Activated CD4-positive, alpha-beta T cell treated with anti-CD3 and anti-CD28 coated beads, Interleukin-2, amount 50 U/mL, for 4 hours (primary cell): ENCODE measurements at regions not wholly inside any gene's neighbourhood (a gene's known extent, or its start where the extent isn't known, plus 50 kb on each side); places are given as distances from the start of the nearest gene placed in this dataset.
A peak's percentile ranks its signal among the peaks of the same experiment; 100 is the strongest.
"Not testable (repeated sequence)": the region's sequence is repeated elsewhere in the genome, so short reads cannot be mapped to it uniquely, and the experiment has no call there.

Experiments used
- DNase-seq, 2 experiments: peaks; one replicate each; pipeline ENCODE4 v3.0.0-alpha.2; 2020

DNA sequence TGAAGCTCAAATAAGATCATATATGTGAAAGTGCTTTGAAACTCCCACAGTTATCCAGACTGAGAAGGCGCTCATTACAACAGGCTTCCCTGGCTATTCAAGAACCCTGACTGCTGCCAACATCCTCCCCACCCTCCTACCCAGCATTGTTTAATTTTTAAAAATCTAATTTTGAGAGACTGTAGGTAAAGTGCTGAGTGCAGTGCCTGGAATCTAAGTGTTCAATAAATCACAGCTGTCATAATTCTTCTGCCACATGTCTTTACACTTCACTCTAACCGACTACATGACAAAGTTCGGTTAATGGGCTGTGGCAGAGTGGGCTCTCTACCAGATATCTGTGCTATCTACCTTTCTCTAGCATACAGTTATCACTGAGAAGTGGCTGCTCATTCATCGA, 255.6 kb upstream of the C9orf72 start:
- DNase-seq: no peak

DNA sequence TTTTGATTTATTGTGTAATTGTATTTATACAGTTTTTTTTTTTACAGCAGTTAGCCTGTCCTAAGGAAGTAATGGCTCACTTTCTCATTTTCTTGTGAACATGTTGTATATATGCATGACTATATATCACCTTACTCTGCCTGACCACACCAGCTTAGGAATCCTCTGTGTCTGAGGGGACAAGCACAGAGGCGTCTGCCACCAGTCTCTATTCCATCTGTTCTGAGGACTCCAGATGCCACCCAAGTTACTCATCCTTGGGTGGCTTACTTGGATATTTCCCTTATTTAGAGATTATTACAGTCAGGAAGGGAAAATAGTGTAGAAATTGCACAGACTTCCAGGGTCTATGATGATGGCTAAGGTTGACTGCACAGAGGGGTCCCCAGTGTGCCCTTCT, 256.3 kb upstream of the C9orf72 start:
- DNase-seq: no peak

GRCh38 chr9:27832108-27832507, 258.8 kb upstream of the C9orf72 start:
- not testable (repeated sequence) for DNase-seq

- DNase-seq: no peak
Observed at GRCh38 chr9:27835286-27835685, 262.0 kb upstream of the C9orf72 start.

- DNase-seq: no peak
Observed at GRCh38 chr9:27835746-27836145, 262.5 kb upstream of the C9orf72 start.

GRCh38 chr9:27836661-27837401, 263.6 kb upstream of the C9orf72 start:
- no peak for DNase-seq

DNA sequence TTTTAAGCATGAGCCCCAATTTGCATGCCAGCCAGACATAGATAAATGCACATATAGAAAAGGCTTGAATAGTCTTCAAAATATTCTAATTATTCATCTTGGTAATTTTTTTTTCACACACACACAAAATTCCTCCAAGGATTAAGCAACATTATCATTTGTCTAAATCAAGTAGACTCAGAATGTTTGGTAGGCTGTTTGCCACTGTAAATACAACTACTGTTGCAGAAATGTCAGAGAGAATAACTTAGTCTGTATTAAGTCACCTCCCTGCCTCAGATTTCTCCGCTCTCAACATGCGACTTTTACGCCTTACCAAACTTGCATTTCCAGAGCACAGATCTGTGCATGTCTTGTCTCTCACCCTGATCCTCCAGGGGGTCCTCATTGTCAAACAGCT, 265.6 kb upstream of the C9orf72 start:
- no peak for DNase-seq

- DNase-seq: not testable (repeated sequence)
Observed at GRCh38 chr9:27839767-27840166, 266.5 kb upstream of the C9orf72 start.

GRCh38 chr9:27844797-27845196, 271.5 kb upstream of the C9orf72 start:
- DNase-seq: no peak

- DNase-seq: no peak
Observed at GRCh38 chr9:27847380-27847779, 274.1 kb upstream of the C9orf72 start.

GRCh38 chr9:27847818-27848217, 274.5 kb upstream of the C9orf72 start:
- no peak for DNase-seq

DNA sequence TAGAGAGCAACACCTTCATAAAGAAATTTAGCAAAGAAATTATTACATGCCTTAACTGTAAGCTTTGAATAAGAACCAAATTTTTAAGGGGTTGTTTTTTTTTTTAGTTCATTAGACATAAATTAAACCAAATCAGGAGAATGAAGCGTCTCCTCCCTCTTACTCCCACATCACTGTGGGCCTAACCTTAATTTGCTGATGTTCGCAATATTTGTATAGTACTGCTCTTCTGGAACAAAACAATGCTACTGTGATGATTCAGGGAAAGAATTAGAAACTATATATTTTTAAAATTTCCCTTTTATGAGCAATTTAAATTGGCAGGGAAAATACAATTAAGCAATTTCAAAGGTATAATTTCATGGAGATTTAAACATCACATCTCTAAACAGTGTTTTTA, 275.0 kb upstream of the C9orf72 start:
- no peak for DNase-seq

GRCh38 chr9:27851858-27852257, 278.6 kb upstream of the C9orf72 start:
- DNase-seq: no peak

DNA sequence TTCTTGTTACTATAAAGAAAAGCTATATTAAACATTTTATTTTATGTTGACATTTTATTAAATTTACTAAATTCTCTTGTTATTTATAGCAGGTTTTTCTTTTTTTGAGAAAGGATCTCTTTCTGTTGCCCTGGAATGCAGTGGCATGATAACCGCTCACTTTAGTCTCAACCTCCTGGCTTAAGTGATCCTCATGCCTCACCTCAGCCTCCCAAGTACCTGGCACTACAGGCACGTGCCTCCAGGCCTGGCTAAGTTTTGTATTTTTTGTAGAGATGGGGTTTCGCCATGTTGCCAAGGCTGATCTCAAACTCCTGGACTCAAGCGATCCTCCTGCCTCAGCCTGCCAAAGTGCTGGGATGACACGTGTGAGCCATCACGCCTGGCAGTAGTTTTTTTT, 280.2 kb upstream of the C9orf72 start:
- no peak for DNase-seq

DNA sequence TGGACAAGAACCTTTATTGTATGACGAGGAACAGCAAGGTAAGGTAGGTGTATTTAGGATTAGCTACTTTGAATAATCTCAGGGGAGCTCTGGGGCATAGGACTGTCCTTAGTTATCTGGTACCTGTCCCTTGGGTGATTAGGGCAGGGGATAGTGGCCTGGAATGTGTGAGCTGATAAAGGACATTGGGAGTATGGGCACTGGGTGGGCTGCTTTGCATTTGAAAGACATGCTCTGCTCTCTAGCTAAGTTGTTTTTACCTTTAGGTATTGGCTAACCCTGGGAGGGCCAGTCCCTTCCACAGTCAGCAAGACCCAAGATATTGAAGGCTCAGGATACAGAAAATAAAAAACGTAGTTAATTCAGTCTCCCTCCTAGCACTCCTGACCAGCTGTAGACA, 282.8 kb upstream of the C9orf72 start:
- no peak for DNase-seq

- DNase-seq: no peak
Observed at GRCh38 chr9:27856748-27857147, 283.5 kb upstream of the C9orf72 start.

GRCh38 chr9:27861887-27862286, 288.6 kb upstream of the C9orf72 start:
- no peak for DNase-seq

GRCh38 chr9:27864644-27865438, 291.6 kb upstream of the C9orf72 start:
- no peak for DNase-seq

- no peak for DNase-seq
Observed at GRCh38 chr9:27866741-27867140, 293.5 kb upstream of the C9orf72 start.

DNA sequence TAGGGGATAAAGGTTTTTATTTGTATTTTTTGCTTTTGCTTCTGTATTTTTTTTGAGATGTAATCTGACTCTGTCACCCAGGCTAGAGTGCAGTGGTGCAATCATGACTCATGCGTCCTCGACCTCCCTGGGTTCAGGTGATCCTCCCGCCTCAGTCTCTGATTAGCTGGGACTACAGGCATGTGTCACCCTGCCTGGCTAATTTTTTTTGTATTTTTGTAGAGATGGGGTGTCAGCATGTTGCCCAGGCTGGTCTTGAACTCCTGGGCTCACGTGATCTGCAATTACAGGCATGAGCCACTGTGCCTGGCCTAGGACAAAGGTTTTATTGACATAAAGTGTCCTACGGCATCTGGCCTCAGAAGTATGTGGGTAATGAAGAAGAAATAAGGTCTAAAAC, 297.1 kb upstream of the C9orf72 start:
- DNase-seq: no peak

GRCh38 chr9:27880156-27880555, 306.9 kb upstream of the C9orf72 start:
- no peak for DNase-seq

DNA sequence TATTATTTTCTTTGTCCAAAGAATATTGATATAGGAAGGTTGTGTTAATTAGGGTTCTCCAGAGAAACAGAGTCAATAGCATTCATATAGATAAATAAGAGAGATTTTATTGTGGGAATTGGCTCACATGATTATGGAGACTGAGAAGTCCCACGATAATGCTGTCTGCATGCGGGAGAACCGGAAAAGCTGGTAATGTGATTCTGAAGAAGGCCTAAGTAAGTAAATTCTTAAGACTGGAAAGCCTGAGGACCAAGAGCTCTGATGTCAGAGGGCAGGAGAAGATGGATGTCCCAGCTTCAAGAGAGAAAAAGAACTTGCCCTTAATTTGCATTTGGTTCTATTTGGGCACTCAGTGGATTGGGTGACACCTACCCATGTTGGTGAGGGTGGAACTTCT, 307.4 kb upstream of the C9orf72 start:
- DNase-seq: no peak

DNA sequence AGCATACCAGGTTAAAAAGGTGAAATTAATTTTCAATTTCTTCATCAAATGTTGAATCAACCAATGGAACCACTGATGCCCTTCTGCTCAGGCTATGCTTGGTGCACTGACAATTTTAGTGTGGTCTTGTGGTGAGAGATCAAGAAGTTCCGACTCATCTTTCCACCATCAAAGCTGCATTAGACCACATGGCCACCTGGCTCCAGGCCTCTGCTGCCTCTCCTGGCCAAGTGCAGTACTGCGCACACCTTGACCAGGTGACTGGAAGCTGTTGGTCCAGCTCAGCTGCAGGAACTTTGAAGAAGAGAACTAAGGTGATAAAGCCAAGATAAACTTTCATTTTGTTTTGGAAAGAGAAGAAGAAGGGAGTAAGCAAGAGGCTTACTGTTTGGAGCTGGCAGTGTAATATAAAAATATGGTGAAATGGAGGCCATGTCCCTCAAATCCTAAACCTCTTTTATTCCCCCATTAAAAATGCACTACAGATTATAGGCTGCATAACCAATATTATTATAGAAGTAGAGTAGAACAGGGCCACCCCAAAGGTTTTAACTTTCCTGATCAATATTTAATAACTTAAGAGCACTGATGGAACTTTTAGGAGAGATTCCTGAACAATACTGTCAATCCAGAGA, 315.5 kb upstream of the C9orf72 start:
- DNase-seq: peak in 1 of 2 experiments; percentile 5

GRCh38 chr9:27924502-27924901, 351.2 kb upstream of the C9orf72 start:
- DNase-seq: no peak
